Activated CD4-positive, alpha-beta T cell treated with anti-CD3 and anti-CD28 coated beads, Interleukin-2, amount 10 ng/mL, durations not matched to agents 7 days and 5 days (primary cell): ENCODE measurements at regions not wholly inside any gene's neighbourhood (a gene's known extent, or its start where the extent isn't known, plus 50 kb on each side); places are given as distances from the start of the nearest gene placed in this dataset.

ENCODE experiments used
- CTCF ChIA-PET: fragments of 350-600 bp; sonication (Branson Sonifier 250); formaldehyde crosslinking; loops from one replicate; lab custom pipeline; 2021; ENCODE audit warnings: antibody characterized with exemption; lab: Charles Lee
- POLR2A ChIA-PET: fragments of 350-600 bp; sonication (Branson Sonifier 250); formaldehyde crosslinking; loops from one replicate; lab custom pipeline; 2021; ENCODE audit warnings: antibody characterized with exemption; lab: Charles Lee
- DNase-seq: peaks from one replicate; pipeline ENCODE4 v3.0.0-alpha.2; 2020
- H3K27ac Mint-ChIP-seq: one replicate; pipeline ENCODE4 v1.8.0; 2021; ENCODE audit warnings: mild to moderate bottlenecking, moderate library complexity, mixed read lengths
- H3K27me3 Mint-ChIP-seq: one replicate; pipeline ENCODE4 v1.8.0; 2021; ENCODE audit warnings: mixed read lengths
- H3K36me3 Mint-ChIP-seq: one replicate; pipeline ENCODE4 v1.8.0; 2021; ENCODE audit warnings: low read depth, mixed read lengths
- H3K4me1 Mint-ChIP-seq: one replicate; pipeline ENCODE4 v1.8.0; 2021; ENCODE audit warnings: mixed read lengths
- H3K4me3 Mint-ChIP-seq: one replicate; pipeline ENCODE4 v1.8.0; 2021; ENCODE audit warnings: mild to moderate bottlenecking, moderate library complexity, mixed read lengths
- H3K9me3 Mint-ChIP-seq: one replicate; pipeline ENCODE4 v1.8.0; 2021; ENCODE audit warnings: mixed read lengths

DNA sequence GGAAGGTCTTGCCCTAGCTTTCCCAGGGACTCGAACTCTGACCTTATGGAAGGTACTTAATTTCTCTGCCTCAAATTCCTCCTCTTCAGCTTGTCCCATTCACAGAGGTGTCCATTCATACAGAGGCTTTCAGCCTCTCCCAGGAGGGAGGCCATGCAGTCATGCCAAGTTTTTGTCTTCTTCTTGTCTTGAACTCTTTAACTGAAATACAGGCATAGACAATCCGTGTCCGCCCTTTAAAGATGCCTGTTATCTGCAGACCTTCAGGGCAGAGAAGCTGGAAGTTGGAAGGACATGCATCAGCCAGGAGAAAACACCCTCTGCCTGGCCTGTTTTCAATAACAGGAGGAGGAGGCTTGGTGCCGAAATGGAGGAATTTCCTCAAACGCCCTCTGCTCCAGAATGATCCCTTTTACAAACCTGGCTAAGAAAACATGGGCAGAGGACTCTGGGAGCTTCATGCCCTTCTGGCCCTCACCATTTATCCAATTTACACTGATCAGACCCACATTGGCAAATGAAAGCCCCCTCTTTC is 308.3 kb downstream of the MYCN start:
- Mint-ChIP-seq H3K9me3 (peaks cover 2% of the 10 kb centered on the region), H3K27me3 (no peaks in the 10 kb centered on the region), H3K36me3 (no peaks in the 10 kb centered on the region), H3K4me3 (no peak overlapping the region), H3K27ac (no peak overlapping the region), H3K4me1 (no peaks in the 10 kb centered on the region)
- ChIA-PET CTCF (no interaction called here), POLR2A (no interaction called here)
- DNase-seq, result no peak

DNA sequence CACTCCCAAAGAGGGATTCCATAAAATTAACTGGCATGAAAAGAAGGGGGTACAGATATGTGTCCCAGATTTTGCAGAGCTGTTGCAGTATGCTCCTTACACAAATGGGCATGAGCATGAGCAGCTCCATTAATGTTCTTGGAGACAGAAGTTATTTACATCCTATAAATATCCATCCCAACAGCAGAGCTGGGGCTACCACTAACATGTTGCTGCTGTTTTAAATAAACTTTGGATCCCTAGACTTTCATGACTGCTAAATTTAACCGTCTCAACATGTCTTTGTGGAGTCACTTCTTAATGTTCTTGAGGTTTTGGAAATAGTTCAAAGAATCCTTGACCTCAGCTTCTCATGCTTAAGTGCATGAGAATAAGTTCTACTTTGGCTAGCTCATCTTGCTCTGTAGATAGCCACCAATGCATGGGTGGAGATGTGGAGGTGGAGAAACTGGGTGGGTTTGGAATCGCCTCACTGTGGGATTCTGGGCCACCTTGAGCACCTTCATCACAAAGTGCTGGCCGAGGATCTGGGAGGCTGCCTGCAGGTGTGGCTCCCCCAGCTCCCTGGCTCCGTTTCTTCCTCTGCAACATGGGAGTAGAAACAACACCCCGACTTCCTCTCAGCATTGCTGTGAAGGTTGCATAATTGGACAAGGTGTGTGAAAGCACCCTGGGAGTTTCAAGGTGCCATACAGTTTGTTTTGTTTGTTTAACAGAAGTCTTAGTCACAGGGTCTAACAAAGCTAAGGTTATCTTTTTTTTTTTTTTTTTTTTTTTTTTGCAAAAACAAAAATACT is 307.2 kb downstream of the MYCN start:
- Mint-ChIP-seq H3K36me3 (no peaks in the 10 kb centered on the region), H3K27ac (no peak overlapping the region), H3K27me3 (no peaks in the 10 kb centered on the region), H3K9me3 (no peaks in the 10 kb centered on the region), H3K4me3 (no peak overlapping the region), H3K4me1 (no peaks in the 10 kb centered on the region)
- DNase-seq, result no peak
- ChIA-PET CTCF (interaction anchor here (0.6 kb wide), 1 partner anchor 572 kb away, joined by 5 read pairs; no protein-coding TSS in a partner anchor), POLR2A (no interaction called here)

DNA sequence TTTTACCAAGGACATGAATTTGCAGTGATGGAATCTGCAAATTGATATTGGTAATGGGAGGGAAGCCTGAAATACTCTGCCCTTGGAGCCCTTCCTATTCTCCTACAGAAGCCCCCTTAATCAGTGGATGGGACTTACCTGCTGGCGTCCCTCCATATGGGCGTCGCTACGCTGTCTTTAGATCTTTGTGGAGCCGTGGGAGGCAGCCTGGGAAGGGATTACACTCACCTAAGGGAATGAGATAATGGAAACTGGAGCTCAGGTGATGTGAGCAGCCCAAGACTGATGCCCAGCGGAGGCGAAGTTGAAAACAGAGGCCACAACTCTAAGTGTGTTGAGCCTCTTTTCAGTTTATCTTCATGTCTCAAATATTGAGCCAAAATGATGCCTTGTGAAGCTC is 306.6 kb downstream of the MYCN start:
- ChIA-PET CTCF (no interaction called here), POLR2A (no interaction called here)
- no peak overlapping the region for H3K27ac Mint-ChIP-seq
- H3K4me1 Mint-ChIP-seq, result no peaks in the 10 kb centered on the region
- no peaks in the 10 kb centered on the region for H3K27me3 Mint-ChIP-seq
- DNase-seq, result no peak
- H3K36me3 Mint-ChIP-seq, result no peaks in the 10 kb centered on the region
- no peaks in the 10 kb centered on the region for H3K9me3 Mint-ChIP-seq
- no peak overlapping the region for H3K4me3 Mint-ChIP-seq

DNA sequence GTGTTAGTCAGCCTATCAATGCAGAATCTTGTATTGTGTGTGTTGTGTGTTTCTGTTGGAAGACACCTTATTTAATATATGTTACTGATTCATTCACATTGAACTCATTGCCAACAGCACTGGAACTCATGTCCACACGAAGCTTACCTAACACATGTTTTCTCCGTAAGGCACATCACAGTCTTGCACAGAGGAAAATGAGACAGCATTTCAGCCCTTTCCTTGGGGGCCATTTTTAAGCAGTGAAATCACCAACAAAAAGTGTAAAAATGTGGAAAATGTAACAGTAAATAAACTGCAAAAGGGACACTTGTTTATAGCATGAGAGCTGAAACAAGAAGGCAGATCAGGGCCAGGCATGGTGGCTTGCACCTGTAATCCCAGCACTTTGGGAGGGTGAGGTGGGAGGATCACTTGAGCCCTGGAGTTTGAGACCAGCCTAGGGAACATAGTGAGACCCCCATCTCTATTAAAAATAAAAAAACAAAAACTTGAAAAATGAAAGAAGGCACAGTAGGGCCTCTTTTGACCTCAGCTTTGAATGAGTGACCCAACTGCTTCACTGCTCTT is 306.0 kb downstream of the MYCN start:
- Mint-ChIP-seq H3K9me3 (no peaks in the 10 kb centered on the region), H3K4me1 (no peaks in the 10 kb centered on the region)
- POLR2A ChIA-PET, result no interaction called here

GRCh38 chr2:16245481-16246054 is 305.2 kb downstream of the MYCN start:
- ChIA-PET POLR2A (no interaction called here), CTCF (no interaction called here)
- Mint-ChIP-seq H3K4me3 (no peak overlapping the region), H3K36me3 (no peaks in the 10 kb centered on the region), H3K27me3 (no peaks in the 10 kb centered on the region), H3K27ac (no peak overlapping the region), H3K9me3 (no peaks in the 10 kb centered on the region), H3K4me1 (no peaks in the 10 kb centered on the region)
- DNase-seq, result no peak

More for the DNA sequence above, 306.0 kb downstream of the MYCN start:
- no peak overlapping the region for H3K4me3 Mint-ChIP-seq
- no peak for DNase-seq
- CTCF ChIA-PET, result no interaction called here
- no peaks in the 10 kb centered on the region for H3K27me3 Mint-ChIP-seq
- no peaks in the 10 kb centered on the region for H3K36me3 Mint-ChIP-seq
- H3K27ac Mint-ChIP-seq, result no peak overlapping the region

DNA sequence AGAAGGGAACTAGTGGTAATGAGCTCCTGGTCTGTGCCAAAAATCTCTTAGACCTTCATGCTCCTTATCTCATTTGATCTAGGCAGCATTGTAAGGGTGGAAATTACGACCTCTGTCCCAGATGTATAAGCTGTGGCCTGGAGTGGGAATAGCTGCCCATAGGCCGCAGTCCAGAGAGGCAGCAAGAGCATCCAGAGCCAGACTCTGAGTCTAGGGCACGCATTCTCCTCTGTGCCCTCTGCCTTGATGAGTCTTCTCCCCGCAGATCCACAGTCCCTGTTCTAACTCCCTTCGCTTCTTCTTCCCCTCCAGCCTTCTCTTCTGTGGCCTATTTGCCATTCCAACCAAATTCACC is 304.6 kb downstream of the MYCN start:
- ChIA-PET POLR2A (no interaction called here), CTCF (no interaction called here)
- no peak overlapping the region for H3K4me3 Mint-ChIP-seq
- H3K4me1 Mint-ChIP-seq, result no peaks in the 10 kb centered on the region
- DNase-seq, result no peak
- no peaks in the 10 kb centered on the region for H3K36me3 Mint-ChIP-seq
- H3K27ac Mint-ChIP-seq, result no peak overlapping the region
- no peaks in the 10 kb centered on the region for H3K27me3 Mint-ChIP-seq
- no peaks in the 10 kb centered on the region for H3K9me3 Mint-ChIP-seq

DNA sequence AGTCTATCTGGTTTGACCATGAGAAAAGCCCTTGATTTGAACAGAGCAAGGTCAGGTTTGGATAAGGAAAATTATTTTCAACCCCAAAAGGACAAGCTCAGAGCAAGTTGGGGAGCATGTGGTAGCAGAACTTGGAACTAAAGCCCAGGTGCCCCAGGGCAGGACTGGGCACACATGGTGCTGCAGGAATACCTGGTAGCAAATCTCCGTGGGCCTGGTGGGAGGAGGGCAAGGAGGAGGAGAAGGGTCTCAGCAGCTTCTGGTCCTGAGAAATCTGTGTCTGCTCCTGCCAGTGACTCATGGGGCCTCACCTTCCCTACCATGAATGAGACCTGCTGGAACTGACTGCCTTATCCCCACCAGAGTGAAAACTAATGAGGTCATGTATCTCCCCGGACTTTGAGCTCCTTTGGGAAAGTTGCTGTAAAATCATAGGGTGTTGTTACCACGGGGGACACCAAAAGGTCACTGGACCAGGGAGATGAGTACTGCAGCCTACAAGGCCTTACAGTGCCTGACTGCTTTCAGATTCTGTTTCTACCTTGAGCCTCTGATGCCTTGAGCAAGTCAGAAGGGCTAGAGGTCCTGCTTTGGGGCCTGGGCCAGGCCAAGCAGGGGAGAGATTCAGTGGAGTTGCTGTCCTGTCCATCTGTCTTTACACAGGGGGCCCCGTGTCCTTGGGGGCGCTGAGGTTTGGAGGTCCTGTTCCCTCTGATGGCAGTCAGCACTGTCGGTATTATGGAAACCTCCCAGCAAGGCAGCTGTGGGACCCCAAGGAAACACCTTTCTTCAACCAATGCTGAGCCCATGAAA is 304.0 kb downstream of the MYCN start:
- Mint-ChIP-seq H3K4me3 (no peak overlapping the region), H3K27me3 (no peaks in the 10 kb centered on the region), H3K9me3 (no peaks in the 10 kb centered on the region), H3K4me1 (no peaks in the 10 kb centered on the region), H3K27ac (no peak overlapping the region), H3K36me3 (no peaks in the 10 kb centered on the region)
- no peak for DNase-seq
- CTCF ChIA-PET, result no interaction called here
- POLR2A ChIA-PET, result no interaction called here

DNA sequence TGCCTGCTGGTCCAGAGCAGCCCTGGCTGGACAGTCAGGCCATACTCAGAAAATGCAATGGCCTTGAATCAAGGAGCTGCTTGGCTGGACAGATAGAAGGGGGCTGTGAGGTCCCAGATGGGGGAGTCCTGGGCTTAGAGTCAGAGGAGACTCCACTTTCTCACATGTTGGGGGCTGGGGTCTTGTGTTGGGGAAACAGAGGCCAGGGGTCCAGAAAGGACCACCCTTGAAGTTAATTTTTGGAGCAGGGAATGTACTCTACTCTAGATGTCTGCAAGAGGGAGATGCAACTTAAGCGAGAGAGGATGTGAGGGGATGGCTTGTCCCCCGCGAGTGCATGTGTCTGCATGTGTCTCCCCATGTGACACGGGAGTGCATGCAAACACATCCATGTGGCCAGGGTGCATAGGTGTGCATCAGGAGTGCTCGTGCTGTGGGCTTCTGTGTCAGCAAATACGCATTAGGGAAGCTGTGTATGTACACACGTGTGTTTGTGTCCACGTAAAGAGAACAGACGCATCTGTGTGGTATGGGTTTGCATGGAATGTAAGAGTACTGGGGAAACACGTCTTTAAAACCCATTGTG is 303.2 kb downstream of the MYCN start:
- no peak for DNase-seq
- CTCF ChIA-PET, result no interaction called here
- Mint-ChIP-seq H3K9me3 (no peaks in the 10 kb centered on the region), H3K4me3 (no peak overlapping the region), H3K27me3 (no peaks in the 10 kb centered on the region), H3K27ac (no peak overlapping the region), H3K4me1 (no peaks in the 10 kb centered on the region), H3K36me3 (no peaks in the 10 kb centered on the region)
- POLR2A ChIA-PET, result no interaction called here

DNA sequence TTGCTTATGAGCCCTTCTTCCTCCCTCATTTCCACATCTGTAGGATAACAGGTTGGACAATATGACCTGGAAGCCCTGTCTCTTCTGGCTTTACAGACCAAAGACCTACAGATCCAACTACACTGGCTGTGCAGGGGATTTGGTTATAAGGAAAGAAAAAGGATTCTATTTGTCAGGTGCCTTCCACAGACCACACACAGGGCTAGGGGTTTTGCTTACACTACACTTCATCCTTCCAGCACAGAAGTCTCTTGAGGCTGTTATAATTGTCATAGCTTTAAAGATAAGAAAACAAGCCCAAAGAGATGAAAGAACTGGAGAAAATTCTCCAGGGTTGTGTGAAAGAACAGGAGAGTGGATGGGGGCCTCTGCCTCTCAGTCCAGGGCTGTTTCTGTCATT is 302.6 kb downstream of the MYCN start:
- no peak for DNase-seq
- H3K9me3 Mint-ChIP-seq, result no peaks in the 10 kb centered on the region
- H3K36me3 Mint-ChIP-seq, result no peaks in the 10 kb centered on the region
- H3K4me3 Mint-ChIP-seq, result no peak overlapping the region
- no peaks in the 10 kb centered on the region for H3K4me1 Mint-ChIP-seq
- POLR2A ChIA-PET, result no interaction called here
- CTCF ChIA-PET, result no interaction called here
- no peak overlapping the region for H3K27ac Mint-ChIP-seq
- H3K27me3 Mint-ChIP-seq, result no peaks in the 10 kb centered on the region

GRCh38 chr2:16241166-16242160 is 301.1 kb downstream of the MYCN start:
- DNase-seq, result no peak
- no peaks in the 10 kb centered on the region for H3K36me3 Mint-ChIP-seq
- no peaks in the 10 kb centered on the region for H3K27me3 Mint-ChIP-seq
- no peaks in the 10 kb centered on the region for H3K4me1 Mint-ChIP-seq
- POLR2A ChIA-PET, result no interaction called here
- no peak overlapping the region for H3K4me3 Mint-ChIP-seq
- no peak overlapping the region for H3K27ac Mint-ChIP-seq
- H3K9me3 Mint-ChIP-seq, result no peaks in the 10 kb centered on the region
- CTCF ChIA-PET, result interaction anchor here (0.6 kb wide), 1 partner anchor 130 kb away, joined by 3 read pairs; no protein-coding TSS in a partner anchor

GRCh38 chr2:16240402-16240801 is 300.1 kb downstream of the MYCN start:
- no peak overlapping the region for H3K4me3 Mint-ChIP-seq
- H3K27ac Mint-ChIP-seq, result no peak overlapping the region
- no peaks in the 10 kb centered on the region for H3K9me3 Mint-ChIP-seq

More at GRCh38 chr2:16240402-16240801, 300.1 kb downstream of the MYCN start:
- no peaks in the 10 kb centered on the region for H3K4me1 Mint-ChIP-seq
- no peaks in the 10 kb centered on the region for H3K27me3 Mint-ChIP-seq
- CTCF ChIA-PET, result interaction anchor here (0.6 to 0.7 kb wide), 3 partner anchors 129 to 822 kb away, joined by 3 to 4 read pairs (median 3); no protein-coding TSS in a partner anchor
- no peak for DNase-seq
- no peaks in the 10 kb centered on the region for H3K36me3 Mint-ChIP-seq
- POLR2A ChIA-PET, result no interaction called here
